Activated CD4-positive, CD25-positive, alpha-beta regulatory T cell treated with anti-CD3 and anti-CD28 coated beads, Interleukin-2, amount 50 U/mL, for 72 hours (primary cell): ENCODE measurements at regions not wholly inside any gene's neighbourhood (a gene's known extent, or its start where the extent isn't known, plus 50 kb on each side); places are given as distances from the start of the nearest gene placed in this dataset.
A peak's percentile ranks its signal among the peaks of the same experiment; 100 is the strongest.
"Not testable (repeated sequence)": the region's sequence is repeated elsewhere in the genome, so short reads cannot be mapped to it uniquely, and the experiment has no call there.

Experiments used
- DNase-seq: peaks from one replicate; pipeline ENCODE4 v3.0.0; 2021

DNA sequence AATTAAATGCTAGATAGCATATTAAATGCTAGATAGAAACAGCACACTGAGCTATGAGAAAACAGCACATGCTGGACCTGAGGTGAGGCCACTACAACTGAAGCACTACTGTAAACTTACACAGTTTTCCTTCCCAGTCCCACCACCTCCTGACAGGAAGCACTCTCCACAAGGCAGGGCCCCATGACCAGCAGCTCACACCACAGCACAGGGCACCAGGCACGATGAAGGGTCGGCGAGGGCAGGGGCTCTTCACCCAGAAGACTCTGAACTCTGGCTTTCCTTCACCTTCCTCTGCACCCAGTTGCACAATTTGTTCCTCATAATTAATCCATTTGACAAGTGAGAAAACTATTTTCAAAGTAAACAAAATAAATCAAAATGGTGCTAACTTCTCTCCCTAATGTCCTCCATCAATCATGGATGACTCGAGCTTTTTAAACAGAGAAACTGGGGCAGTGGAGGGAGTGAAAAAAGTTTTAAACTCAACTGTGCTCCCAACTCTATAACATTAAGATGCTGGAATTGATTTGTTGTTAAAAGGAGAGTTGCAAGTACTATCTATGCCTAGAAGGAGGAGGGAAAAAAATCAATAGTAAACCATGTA, 568.7 kb downstream of the UQCRFS1 start:
- no peak for DNase-seq

- DNase-seq: no peak
These were observed 569.9 kb downstream of the UQCRFS1 start for GRCh38 chr19:28642787-28643683.

DNA sequence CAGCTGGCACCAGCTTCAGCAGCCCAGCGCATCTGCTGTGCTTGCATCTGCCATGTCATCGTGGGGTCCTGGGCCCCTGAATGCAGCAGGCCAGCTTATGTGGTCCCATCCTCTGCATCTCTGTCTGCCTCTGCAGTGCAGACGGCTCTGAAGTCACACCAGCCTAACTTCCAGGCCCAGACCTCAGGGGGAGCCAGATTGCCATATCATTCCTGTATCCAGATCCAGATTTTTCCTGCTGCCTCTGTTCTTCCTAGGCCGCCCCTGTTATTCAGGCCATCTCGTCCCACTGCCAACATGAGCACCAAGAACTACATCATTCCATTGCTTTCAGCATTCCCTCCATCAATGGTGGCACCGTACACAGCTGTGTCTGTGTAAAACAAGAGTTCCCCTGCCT, 571.6 kb downstream of the UQCRFS1 start:
- DNase-seq: no peak

GRCh38 chr19:28640506-28640905, 572.4 kb downstream of the UQCRFS1 start:
- DNase-seq: no peak

DNA sequence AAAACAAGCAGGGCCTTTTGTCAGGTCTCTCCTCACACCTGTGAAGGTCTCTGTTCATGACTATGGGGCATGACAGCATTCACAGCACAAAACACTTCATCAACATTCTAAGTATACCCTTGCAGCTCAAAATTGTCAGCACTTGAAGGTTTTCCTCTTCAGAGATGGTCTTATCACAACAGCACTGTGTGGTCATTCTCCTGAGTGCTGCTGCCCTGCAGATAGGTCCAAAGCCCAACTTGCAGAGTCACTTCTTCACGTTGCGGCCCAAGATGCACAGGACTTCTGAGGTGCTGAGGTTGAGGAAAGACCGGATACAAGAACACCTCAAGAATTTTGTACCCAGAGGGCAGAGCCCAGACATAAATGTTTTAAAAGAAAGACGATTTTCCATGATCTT, 574.5 kb downstream of the UQCRFS1 start:
- DNase-seq: no peak

DNA sequence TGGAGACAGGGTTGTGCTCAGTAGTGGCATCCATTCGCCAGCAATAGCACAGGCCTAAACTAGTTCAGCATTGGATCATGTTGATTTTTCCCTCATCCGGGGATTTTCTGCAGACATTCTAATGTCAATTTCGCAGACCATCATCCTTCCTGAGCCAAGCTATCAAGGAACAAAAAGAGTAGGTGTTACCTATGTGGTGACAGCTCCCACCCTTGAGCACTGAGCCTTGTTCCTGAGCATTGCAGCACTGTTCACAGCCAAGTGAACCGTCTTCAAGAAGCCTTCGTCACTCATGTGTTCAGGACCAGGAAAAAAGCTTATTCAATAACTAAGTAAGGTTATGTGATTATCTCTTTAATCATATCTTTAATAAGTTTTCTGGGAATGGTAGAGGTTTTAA, 576.2 kb downstream of the UQCRFS1 start:
- no peak for DNase-seq

DNA sequence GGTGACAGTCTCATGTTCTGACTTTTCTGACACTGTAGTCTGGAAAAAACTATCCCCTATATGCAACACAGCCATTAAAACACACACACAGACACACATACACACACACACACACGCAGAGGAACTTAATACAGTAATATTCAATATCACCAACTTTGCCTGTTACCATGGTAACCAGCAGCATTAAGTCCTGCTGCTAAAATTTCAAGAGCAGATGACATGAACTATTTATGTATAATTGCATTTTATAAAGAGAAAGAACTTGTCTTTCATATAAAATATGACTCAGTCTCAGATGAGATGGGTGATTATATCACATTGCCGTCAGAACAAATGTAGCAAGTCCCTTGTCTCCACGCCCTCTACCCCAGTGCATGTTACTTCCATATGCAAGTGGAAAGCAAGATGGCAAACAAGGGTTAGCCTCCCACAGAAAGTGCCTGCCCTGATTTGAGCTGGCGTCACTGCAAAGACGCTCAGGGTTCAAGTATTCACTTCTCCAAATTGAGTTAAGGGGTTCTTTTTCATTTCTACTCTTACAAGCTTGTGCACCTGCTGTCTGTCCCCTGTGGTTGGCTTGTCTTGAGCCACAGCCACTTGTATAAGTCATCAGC, 576.8 kb downstream of the UQCRFS1 start:
- no peak for DNase-seq

GRCh38 chr19:28634837-28635236, 578.1 kb downstream of the UQCRFS1 start:
- DNase-seq: no peak

DNA sequence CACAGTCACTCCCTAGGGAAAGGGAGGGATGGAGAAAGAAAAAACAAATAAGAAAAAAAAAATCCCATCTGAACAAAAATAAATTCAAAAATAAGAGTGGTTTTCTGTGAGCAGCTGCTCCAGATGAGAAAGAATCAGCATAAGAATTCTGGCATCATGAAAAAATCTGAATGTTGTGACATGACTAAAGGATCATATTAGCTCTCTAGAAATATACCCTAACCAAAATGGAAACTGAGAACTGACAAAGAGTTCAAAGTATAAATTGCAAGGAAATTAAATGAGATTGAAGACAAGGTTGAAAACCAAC, 579.0 kb downstream of the UQCRFS1 start:
- DNase-seq: no peak

DNA sequence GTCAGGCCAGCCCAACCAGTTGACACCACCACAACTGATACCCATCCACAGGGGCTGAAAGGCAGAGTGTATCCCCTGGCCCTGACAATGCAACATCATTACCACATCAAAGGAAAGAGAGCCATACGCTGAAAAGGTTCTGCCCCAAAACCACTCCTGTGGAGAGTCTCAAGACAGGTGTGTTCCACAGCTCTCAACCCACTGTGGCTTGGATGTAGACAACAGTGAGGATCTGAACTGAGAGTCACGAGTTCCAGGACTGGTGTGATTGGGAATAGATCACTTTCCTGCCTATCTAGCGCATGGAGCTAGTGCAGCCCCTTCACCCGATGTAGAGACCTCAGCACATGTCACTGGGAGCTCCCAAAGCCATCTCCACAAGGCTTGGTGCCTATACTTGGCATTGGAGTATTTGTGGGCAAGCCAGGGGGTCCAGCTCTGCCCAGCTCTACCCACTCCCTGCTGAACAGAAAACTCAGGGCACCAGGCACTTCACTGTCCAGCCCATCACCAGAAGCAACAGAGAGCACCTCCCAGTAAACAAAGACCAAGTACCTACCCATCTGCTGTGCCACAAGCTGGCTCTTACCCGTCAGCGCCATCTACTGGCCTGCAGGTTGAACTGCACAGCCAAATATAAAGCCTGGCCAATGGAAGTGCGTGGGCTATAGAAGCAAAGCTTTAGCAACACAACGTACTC, 579.5 kb downstream of the UQCRFS1 start:
- DNase-seq: peak; percentile 32

DNA sequence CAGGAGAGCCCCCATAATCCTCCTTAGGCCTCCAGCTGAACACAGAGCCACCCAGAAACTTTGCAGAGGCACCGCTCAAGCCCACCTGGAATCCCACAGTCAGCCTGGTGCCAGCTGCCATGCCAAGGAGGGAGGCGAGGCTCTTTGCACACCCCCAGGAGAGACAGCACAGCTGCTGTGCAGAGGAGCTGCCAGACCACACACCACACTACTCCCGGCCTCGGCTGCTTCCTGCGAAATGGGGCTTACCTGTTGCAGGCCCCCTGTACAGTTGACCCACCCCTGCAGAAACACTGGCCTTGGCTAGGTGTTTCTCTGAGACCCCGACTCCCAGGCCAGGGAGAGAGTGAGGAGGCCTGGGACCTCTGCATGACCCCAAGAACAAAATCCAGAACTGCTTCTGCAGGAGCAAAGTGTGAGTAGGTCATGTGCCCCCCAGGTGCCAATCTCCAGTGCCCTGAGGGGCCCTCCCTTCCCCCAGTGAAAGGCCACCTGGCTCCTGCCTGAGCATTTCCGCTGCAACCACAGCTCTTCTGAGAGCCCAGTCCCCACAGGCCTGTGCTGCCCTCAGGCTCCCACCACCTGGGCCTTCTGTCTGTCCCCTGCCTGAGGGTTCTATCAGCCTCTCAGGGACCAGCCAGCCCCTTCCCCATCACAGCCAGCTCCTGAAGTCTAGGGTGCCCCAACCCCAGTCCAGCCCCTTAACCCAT, 580.4 kb downstream of the UQCRFS1 start:
- no peak for DNase-seq

DNA sequence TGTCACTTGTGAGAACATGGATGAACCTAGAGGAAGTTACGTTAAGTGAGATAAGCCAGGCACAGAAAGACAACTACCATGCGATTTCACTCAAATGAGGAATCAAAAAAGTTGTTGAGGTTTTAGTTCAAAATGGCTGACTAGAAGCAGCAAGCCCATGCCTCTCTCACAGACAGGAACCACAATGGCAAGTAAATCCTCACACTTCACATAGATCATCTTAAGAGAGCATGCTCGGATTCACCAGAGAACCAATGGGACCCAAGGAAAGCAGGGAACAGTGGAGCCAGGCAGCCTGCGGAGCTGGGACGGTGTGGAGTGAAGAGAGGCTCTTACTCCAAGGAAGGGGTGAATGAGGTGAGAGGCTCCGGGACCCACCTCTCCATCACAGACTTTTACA, 581.0 kb downstream of the UQCRFS1 start:
- no peak for DNase-seq

GRCh38 chr19:28627669-28628068, 585.3 kb downstream of the UQCRFS1 start:
- no peak for DNase-seq

DNA sequence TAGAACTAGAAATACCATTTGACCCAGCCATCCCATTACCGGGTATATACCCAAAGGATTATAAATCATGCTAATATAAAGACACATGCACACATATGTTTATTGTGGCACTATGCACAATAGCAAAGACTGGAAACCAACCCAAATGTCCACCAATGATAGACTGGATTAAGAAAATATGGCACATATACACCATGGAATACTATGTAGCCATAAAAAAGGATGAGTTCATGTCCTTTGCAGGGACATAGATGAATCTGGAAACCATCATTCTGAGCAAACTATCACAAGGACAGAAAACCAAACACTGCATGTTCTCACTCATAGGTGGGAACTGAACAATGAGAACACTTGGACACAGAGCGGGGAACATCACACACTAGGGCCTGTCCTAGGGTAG, 586.5 kb downstream of the UQCRFS1 start:
- not testable (repeated sequence) for DNase-seq

DNA sequence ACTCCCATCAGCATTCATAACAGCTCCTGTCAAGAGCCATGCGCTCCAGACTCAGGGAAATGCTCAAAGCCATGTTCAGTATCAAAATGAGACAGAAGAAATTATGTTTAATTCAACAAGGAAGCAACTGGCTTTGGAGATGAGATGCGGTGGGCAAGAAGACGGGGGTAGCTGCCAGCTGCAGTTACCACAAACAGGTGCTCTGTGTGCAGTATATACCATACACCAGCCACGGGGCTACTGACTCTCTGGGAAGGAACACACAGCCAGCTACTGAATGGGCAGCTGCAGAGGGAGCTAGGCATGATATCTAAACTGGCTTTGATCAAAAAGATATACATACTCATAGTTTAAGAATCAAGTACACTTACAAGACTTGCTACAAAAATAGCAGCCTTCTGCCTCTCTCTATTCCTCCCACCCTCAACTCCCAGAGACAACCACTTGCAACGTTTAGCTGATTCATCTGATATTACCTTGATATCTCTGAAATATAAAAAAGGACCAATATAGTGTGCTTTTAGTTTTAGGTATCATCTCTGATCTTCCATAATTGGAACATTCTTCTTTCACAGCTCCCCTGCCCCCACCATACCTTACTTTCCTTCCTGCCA, 593.0 kb downstream of the UQCRFS1 start:
- no peak for DNase-seq

DNA sequence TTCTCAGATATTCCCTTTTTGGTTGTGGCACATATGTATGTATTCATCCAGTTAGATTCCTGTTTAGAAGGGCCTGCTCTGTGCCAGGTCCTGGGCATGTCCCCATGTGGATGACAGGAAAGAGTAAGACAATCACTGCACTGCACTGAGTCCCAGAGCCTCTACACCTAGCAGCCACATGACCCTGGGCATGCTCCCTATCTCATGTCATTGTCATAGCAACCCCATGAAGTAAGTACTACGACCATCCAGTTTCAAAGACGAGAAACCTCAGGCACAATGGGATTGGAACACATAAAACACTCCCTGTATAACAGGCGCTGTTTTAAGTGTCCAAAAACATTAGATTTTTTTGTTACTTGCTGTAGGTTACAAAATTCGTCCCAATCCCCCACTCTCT, 594.4 kb downstream of the UQCRFS1 start:
- no peak for DNase-seq

GRCh38 chr19:28615966-28616365, 597.0 kb downstream of the UQCRFS1 start:
- no peak for DNase-seq

DNA sequence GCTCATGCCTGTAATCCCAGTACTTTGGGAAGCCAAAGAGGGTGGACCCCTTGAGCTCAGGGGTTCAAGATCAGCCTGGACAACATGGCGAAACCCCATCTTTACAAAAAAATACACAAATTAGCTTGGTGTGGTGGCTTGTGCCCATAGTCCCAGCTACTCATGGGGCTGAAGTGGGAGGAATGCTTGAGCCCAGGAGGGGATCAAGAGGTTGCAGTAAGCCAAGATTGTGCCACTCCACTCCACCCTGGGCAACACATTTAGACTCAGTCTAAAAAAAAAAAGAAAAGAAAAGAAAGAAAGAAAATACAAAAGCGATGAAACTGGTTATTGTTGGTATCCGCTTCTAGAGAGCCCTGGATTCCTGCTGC, 597.4 kb downstream of the UQCRFS1 start:
- DNase-seq: no peak

DNA sequence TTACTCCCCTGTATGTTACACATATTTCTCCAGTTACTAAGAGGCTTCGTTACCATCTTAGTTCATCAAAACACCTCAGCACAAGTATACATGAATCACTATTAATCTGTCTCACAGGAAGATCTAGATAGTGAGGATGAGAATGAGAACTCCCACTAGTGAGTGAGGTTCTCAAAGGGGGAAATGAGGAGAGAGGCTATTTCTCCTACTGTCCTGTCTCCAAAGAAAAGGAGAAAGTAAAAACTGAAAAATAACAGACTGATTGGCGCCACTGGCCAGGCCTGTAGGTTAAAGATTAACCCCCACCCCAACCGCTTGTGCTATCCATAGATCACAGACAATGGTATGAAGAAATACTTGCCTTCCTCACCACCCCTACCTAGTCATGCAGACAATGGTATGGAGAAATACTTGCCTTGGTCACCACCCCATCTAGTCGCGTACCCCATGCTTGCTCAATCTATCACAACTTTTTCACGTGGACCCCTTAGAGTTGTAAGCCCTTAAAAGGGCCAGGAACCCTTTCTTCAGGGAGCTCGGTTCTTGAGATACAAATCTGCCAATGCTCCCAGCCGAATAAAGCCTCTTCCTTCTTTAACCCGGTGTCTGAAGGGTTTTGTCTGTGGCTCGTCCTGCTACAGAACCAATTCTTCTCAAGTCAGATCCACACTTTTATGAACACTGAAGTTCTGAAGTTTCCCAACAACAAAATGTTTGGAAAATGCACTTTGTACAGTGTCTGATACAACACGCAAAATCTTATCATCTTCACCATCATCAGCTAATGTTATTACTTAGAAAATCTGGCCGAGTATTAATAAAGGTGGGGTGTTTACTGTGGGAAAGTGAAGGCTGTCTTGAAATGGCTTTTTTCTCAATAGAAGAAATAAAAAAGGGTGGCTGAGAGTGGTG, 598.1 kb downstream of the UQCRFS1 start:
- no peak for DNase-seq

GRCh38 chr19:28612275-28612769, 600.6 kb downstream of the UQCRFS1 start:
- no peak for DNase-seq

- not testable (repeated sequence) for DNase-seq
These were observed 601.6 kb downstream of the UQCRFS1 start for GRCh38 chr19:28611227-28611914.
